ENCODE measurements at regions not wholly inside any gene's neighbourhood (a gene's known extent, or its start where the extent isn't known, plus 50 kb on each side); places are given as distances from the start of the nearest gene placed in this dataset.

- no TSS peak for BruUV-seq (replicated peaks)
- CTCF ChIA-PET (ENCODE audit: low intra/inter-chr PET ratio, low total read pairs), result no interaction called here
- WGBS (ENCODE audit: low lambda C conversion rate), result 90% methylated on average over 6 of the region's 8 CpGs
Measured at GRCh38 chr11:70688142-70688541, 289.8 kb downstream of the CTTN start.

More at GRCh38 chr11:70688142-70688541, 289.8 kb downstream of the CTTN start:
- Histone ChIP-seq H3K4me1 (ENCODE audit: insufficient read depth, low read length) (no peaks in the 10 kb centered on the region), H3K27ac (ENCODE audit: extremely low read length, insufficient read depth, low read length) (no peak overlapping the region), H4K20me1 (ENCODE audit: insufficient read depth, low read length) (no peaks in the 10 kb centered on the region), H3K79me2 (ENCODE audit: insufficient read depth, low read length) (no peaks in the 10 kb centered on the region), H3K4me3 (replicated peaks in 1 of 3; ENCODE audit: insufficient read depth in 1 of 3, low read depth in 2 of 3, low read length in 3 of 3) (no peak overlapping the region), H3K9me3 (ENCODE audit: low read length) (no peaks in the 10 kb centered on the region), H3K4me2 (ENCODE audit: low read depth, low read length) (no peak overlapping the region), H3K36me3 (replicated peaks in 1 of 2; ENCODE audit: control insufficient read depth in 1 of 2, insufficient read depth in 2 of 2, low read length in 2 of 2) (peaks cover 5 to 34% of the 10 kb centered on the region in 2 experiments), H3K9ac (ENCODE audit: insufficient read depth, low read depth, low read length) (no peak overlapping the region), H3K27me3 (ENCODE audit: control insufficient read depth in 1 of 2, insufficient read depth in 2 of 2, low read length in 2 of 2) (no peaks in the 10 kb centered on the region), H2AFZ (ENCODE audit: low read length) (no peak overlapping the region)
- POLR2A ChIA-PET, result no interaction called here
- in situ Hi-C loops (cut with HindIII; ENCODE audit: extremely low pct_ligation_motif_present, low pct_unique_long_range_greater_than_20kb) (no loop called here), intact Hi-C loops (cut with micrococcal nuclease; ENCODE audit: unreplicated experiment) (no loop called here)
- no peak; the same call in 2 of the 3 replicates for ATAC-seq
- TF ChIP-seq MYC (CRISPR knock-in tag; IDR thresholded peaks at IDR 0.05; ENCODE audit: borderline replicate concordance) (0 out of 2 replicates have a peak, but pooled peaks have one; percentile 4), ZBTB38 (CRISPR knock-in tag; IDR thresholded peaks at IDR 0.05) (0 out of 2 replicates have a peak, but pooled peaks have one; percentile 12), MEF2D (CRISPR knock-in tag; IDR thresholded peaks at IDR 0.05) (no peak), ZNF354B (CRISPR knock-in tag; IDR thresholded peaks at IDR 0.05) (no peak), ZNF232 (CRISPR knock-in tag; IDR thresholded peaks at IDR 0.05; ENCODE audit: borderline replicate concordance) (no peak), HNF4A (CRISPR knock-in tag; IDR thresholded peaks at IDR 0.05) (0 out of 2 replicates have a peak, but pooled peaks have one; percentile 39), CBX2 (IDR thresholded peaks at IDR 0.05; ENCODE audit: low read depth, low read length) (no peak), CBX2 (CRISPR knock-in tag; IDR thresholded peaks at IDR 0.05; ENCODE audit: low read depth) (no peak), ZNF124 (CRISPR knock-in tag; IDR thresholded peaks at IDR 0.05) (no peak), AGO2 (optimal IDR thresholded peaks at IDR 0.05; ENCODE audit: low read depth, low read length) (peak; percentile 3), ETS1 (CRISPR knock-in tag; IDR thresholded peaks at IDR 0.05) (no peak), ZNF687 (CRISPR knock-in tag; IDR thresholded peaks at IDR 0.05) (peak; percentile 25; the same call in 1 of the 2 replicates)
- no peak for FAIRE-seq
- no peak for DNase-seq (ENCODE audit: low spot score)
